NCI-H1092 treated with DMSO at 0.1 percent for 48 hours (cell line): ENCODE measurements at regions not wholly inside any gene's neighbourhood (a gene's known extent, or its start where the extent isn't known, plus 50 kb on each side); places are given as distances from the start of the nearest gene placed in this dataset.

ENCODE experiments used
- DNase-seq: peaks from one replicate; lab custom pipeline; 2025; lab: John Stamatoyannopoulos, UW

DNA sequence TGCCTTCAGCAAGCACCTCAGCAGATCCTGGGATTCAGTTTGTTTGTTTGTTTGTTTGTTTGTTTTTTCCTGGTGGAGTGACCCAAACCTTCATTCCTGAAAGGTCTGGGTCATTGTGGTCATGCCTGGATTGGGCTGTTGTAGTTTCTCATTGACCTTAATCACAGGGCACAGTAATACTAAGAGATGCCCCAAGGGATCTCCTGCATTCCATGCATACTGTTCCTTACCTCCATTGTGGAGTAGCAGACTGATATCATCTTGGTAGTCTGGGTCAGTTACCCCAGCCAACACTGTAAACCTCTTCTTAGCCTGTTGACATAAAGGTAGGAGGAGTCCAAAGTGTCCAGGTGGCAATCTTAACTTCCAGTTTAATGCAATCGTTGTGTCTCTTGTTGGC, 1466.7 kb upstream of the CDH9 start:
- no peak for DNase-seq

DNA sequence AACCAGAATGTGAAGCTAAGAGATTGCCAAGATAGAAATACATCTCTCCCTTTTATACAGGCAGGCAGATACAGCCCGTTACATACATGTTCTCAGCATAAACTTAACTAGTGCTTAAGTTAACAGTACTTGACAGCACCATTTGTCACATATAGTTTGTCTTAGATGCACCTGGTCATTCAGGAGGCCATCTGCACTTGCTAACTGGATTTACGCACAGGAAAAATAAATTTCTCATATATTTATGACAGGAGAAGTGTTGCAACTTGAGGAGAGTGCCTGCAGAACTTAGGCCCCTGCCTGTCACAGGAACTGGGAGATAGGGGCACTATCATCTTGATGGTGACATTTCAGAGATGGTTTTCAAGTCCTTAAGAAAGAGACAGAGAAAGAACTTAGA, 1462.1 kb upstream of the CDH9 start:
- DNase-seq: no peak

DNA sequence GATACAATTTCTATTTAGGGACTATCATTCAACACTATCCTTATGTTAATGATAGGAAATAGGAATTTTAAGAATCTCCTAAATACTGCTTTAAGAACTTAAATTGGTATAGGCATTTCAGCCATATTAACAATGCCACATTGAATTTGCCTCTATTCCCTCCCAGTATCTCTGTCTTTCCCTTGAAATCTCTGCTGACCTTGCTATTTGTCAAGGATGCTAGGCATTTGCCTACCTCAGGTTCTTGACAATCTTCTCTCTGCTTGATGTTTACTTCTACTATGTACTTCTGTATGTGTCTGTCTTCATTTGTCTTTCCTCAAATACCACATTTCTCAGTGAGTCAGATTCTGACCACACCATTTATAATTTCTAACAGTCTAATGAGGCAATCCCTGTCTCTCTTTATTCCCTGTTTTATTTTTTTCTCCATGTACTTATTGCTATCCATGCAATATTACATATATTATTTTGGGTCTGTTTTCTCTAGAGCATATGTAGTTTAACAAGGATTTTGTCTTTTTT, 1461.4 kb upstream of the CDH9 start:
- no peak for DNase-seq

DNA sequence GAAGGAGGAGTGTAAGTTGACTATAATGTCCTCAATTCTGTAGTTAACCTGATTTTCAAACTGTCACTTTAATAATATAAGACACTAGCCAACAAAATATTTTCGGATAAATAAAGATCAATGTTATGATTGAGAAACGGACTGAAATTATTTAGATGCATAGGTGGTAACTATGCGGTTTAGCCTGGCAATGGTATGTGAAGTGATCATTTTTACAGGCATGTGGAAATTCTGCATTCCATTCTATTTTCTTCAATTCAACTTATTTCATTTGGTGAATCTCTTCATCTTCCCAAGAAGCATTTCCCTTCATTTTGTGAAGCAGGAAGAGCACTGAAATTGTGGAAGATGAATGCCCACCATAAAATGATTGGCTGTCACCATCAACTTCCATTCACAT, 1457.5 kb upstream of the CDH9 start:
- no peak for DNase-seq

DNA sequence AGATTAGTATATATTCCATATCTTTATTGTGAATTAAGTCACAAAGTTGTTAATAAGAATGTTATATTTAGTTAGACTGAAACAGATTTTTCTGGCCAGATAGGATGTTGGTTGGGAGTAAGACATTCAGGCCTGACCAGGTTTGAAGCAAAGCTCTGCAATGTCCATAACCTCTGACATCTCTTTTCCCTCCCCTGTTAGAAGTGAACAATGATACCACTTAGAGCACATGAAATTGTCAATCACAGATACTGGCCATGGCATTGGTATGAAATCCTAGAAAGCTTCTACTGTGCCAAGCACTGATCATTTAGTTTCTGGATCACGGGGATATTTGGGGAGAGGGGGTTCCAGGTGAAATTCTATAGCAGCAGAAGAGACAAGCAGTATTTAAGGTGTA, 1455.1 kb upstream of the CDH9 start:
- no peak for DNase-seq

DNA sequence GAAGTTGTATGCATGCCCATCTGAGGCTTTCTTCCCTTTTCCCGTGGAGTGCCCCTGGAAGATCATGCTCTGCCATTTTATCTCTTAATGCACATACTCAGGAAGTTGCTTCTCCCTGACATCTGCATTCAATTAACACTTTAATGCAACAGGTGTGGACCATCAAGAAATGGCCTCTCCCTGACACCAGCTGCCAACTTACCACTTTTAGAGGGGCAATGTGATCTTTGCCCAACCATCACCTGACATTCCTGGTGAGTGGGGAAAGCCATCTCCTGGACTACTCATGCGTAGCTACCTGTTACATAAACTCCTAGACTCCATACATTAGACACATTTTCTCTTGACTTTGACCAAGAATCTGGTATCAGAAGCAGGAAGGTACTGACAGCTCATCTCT, 1450.4 kb upstream of the CDH9 start:
- DNase-seq: no peak

DNA sequence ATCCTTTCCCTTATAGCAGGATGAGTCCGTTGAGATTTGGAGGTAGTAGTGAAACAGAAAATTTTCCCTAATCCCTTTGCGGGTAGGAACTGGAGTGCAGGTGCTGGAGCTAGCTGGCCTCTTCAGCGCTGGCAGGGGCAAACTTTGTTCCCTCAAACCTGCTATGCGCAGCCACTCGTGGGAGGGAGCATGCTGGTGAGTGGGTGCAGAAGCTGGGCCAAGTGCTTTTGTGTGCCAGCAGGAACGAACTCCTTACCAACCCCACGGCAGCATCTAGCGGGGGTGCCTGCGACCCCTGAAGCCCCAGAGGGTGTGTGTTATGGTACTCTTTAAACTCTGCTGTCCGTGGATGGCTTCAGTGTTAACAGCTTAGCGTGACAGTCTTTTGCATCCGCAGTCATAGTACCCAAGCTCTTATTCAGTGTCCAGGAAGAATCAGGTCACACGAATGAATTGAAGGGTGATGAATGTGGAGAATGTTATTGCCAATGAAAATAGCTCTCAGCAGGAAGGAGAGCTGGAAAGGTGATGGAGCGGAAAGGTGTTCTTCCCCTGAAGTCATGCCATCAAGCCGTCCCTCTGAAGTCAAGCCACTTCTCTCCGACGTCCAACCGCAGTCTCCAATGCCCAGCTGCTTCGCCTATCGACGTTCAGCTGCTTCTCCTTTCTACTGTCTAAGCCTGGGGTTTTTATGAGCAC, 1445.1 kb upstream of the CDH9 start:
- no peak for DNase-seq

DNA sequence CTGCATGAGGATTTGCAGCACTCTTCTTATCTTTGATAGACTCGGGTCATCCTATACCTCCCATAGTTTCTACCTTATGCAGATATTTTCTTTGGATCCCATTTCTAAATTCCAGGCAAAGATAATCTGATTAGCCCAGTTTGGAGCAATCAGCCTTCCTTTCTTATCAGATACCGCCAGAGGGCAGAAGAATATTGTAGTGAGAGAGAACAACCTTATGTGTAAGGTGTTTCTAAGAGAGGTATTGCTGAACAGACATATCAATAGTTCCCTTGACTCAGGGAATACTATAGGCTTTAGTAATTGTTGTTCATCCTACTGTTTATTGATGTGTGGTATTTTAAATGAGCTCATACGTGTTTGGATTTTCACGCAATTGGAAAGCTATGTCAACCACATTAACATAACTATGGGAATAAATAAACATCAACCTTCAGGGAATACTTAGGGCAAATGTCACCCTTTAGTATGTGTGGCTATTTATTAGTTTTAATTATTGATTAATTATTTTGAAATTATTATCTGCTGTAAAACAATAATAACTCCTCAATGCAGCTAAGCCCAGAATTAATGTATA, 1435.2 kb upstream of the CDH9 start:
- no peak for DNase-seq

DNA sequence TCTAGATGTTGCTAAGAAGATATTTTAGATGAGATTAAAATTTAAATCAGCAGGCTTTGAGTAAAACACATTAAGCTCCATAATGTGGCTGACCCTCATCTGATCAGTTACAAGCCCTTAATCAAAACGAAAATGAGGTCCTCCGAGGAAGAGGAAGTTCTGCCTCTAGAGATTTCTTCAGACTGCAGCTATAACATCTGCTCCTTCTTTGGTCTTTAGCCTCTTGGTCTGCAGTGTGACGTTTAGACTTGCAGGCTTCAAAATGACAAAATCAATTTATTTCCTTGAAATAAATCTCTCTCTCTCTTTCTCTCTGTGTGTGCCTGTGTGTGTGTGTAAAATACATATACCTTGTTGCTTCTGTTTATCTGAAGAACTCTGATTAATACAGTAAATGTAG, 1429.8 kb upstream of the CDH9 start:
- no peak for DNase-seq

DNA sequence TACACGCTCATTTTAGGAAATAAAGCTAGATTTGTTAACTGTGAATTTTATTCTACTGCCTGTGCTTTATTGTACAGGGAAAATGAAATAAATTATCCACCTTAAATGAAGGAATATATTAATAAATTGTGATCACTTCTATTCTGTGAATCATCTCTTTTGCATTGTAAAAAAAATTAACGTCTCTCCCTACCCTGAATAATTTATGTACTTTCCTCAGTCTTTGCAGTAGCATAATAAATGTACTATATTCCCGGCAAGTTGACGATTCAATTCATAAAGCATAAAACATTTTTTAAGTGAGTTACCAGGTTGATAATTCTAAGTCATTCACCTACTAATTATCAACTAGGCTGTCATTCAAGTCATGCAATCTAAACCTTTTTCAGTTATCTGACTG, 1425.3 kb upstream of the CDH9 start:
- no peak for DNase-seq

DNA sequence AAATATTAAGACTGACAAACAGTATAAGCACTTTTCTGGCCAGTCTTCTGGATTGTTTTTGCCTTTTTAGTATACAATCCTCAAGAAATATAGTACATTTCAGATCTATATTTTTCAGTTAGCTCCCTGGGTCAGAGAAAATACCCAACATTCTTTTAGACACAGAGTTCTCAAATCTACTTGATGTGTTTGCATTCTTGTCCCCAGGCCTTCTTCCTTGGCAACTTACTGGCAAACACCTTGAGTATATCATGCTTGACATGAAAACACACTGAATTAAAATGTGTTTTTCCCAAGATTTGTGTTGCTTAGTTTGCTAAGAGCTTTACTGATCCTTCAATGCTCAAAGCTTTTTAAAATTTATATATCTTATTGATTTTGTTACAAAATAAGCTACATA, 1413.1 kb upstream of the CDH9 start:
- no peak for DNase-seq

DNA sequence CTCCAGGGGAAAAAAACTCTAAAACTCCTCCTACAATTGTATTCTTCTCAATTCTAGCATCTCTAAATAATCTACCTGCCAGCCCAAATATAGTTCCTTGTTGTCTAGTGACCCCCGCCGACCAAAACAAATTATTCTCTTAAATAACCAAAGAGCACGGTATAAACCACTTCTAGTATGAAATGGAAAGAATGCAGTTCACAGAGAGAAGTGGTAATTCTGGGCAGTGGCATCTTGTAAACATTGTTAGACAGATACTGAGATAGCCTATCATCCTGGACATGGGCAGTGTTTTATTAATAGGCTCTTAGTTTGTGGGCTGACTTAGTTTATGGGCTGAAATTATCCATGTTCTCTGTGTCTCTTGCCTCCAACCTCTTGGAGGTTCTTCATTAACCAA, 1412.6 kb upstream of the CDH9 start:
- DNase-seq: no peak

DNA sequence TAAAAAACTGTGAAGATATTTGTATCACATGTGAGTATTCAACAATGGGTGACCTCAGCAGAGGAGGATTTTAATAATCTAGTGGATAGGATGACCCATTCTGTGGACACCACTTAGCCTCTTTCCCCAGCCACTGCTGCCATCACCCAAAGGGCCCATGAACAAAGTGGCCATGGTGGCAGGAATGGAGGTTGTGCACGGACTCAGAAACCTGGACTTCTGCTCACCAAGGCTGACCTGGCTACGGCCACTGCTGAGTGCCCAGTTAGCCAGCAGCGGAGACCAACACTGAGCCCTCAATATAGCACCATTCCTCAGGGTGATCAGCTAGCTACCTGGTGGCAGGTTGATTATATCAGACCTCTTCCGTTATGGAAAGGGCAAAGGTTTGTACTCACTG, 1410.4 kb upstream of the CDH9 start:
- DNase-seq: no peak

DNA sequence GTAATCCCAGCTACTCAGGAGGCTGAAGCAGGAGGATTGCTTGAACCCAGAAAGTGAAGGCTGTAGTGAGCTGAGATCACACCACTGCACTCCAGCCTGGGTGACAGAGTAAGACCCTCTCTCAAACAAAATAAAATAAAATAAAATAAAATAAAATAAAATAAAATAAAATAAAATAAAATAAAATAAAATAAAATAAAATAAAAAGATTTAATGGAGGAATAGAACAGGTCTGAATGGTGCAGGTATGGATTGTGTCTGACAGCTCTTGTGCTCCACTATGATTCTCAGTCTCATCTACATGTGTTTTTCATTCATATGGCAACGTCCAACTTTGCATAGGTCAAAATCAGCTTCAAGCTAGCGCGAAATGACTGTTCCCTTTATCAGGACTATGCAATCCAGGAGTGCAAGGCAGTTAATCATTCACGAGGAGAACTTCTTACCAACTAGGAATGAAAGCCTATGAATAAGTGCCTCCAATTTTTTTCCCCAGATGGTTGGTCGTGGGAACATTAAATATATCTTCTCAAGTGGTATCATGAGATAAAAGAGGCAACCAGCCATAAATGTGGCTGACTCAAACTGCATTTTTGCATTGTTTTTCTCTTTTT, 1392.3 kb upstream of the CDH9 start:
- no peak for DNase-seq

DNA sequence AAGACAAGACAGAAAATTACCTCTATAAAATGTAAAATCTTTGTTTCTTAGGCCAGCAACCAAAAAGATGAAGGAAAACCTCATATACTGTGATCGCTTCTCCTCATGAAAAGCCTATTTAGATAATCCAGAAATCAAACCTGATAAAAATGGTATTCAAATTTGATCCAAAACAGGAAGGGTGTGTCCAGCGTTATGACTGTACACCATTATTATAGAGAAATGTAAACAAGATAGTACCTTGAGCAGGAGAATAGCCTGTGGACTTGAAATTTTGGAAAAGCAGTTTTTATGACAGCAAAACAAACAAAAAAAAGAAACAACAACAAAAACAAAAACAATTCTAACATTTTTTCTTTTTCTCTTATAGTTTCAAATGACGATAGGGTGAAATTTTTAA, 1382.8 kb upstream of the CDH9 start:
- DNase-seq: no peak

DNA sequence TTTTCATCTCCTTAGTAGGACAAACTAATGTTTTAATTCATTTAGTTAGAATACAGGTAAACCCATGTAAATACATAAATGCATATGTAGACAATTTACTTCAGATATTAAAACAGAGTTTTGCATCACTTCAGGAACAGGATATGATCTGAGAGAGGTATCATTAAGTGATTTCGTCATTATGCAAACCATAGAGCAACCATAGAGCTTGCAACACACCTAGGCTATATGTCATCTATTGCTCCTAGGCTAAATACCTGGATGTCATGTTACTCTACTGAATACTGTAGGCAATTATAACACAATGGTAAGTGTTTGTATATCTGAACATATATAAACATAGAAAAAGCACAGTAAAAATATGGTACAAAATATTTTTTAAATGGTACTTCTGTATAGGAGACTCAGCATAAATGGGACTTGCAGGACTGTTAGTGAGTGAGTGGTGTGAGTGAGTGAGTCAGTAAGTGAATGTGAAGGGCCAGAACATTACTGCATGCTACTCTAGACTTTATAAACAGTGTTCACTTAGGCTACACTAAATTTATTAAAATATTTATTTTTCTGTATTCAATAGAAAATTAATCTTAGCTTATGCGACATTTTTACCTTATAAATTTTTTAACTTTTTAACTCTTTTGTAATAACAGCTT, 1377.5 kb upstream of the CDH9 start:
- no peak for DNase-seq

DNA sequence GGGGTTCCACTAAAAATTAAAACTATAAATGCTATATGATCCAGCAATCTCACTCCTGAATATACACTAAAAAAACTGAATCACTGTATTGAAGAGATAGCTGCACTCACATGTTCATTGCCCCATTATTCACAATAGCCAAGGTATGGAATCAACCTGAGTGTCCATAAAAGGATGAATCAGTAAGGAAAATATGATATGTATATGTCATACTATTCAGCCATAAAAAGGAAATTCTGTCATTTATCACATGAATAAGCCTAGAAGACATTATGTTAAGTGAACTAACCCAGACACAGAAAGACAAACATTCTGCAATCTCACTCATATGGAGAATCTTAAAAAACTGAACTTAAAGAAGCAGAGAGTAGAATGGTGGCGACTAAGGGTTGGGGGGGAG, 1376.2 kb upstream of the CDH9 start:
- DNase-seq: no peak

DNA sequence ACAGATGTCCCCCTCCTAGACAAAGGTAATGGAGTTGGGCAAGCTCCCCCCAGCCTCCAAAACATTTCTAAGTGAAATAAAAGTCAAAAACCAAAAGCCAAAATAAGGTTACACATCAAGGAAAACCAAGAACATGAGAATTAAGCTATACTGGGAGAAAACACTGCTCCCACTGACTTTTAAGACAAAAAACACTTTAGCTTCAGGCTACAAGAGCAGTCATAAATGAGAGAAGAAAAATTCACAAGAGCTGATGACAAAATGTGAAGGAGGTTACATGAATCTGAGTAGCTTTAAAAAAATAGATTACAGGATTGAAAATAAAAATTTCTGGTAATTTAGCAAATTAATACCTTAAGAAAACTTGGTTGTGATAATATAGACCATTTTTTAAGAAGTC, 1370.3 kb upstream of the CDH9 start:
- no peak for DNase-seq

DNA sequence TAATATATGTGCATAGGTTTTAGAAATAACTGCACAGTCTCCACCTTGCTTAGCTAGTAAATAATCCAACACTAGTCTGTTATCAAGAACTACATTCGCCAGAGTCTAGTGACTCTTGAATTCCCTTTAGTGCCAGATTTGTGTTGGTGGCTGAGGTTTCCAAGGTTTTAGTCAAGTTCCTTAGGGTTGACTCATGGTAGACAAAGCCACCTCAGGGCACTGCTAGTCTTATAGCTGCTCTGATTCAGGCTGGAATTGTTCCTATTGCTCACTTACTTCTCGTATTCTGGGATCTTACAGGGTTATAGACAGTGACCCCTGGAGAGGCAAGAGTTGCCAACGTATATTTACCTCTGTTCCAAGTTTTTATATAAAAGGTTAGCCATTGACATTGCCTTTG, 1369.8 kb upstream of the CDH9 start:
- DNase-seq: no peak

DNA sequence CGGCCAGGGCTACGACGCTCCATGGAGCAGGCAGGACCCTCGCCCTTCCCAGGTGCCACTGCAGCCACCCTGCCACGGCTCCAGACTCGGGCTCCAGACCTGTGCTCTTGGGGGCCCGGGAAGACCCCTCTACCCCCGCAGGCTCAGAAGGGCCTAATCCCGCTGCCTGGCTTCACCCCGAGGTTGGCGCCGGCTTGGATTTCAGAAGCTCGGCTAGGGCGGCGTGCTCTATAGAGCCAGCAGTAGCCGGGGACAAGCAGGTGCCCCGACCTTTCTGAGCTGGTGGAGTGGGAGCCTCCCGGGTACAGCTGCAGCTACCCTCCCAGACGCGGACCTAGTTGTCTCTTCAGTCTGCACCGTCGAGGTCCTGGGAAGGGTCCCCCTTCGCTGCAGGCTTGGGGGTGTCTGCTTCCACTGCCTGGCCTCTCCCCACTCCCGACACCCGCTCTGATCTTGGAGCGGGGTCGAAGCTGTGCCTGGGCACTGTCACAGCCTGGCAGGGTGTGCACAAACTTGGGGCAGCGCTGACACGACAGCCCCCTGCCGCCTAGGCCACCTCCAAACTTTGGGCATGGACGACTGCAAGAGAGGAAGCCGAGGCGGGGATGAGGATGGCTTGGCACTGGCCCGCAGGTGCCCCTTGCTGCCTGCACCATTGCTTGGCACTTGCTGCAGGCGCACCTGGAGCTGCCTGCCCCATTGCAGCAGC, 1366.1 kb upstream of the CDH9 start:
- DNase-seq: no peak

DNA sequence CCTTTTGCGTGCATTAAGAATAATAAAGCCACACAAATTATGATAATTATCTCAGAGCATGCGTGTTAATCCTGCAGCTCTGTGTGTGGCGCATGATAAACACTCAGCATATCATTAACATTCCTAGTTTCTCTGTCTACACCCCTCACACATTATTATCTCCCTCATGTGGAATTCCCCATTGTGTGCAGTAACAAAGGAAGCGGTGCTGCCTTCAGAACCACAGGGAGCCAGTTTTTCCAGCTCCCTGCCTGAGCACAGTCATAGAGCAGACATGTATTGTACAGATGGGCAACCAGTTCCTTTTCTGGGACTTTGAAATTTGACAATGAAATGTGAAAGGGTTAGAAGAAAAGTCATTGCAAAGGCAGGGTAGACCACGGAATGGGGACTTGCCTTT, 1365.5 kb upstream of the CDH9 start:
- no peak for DNase-seq

DNA sequence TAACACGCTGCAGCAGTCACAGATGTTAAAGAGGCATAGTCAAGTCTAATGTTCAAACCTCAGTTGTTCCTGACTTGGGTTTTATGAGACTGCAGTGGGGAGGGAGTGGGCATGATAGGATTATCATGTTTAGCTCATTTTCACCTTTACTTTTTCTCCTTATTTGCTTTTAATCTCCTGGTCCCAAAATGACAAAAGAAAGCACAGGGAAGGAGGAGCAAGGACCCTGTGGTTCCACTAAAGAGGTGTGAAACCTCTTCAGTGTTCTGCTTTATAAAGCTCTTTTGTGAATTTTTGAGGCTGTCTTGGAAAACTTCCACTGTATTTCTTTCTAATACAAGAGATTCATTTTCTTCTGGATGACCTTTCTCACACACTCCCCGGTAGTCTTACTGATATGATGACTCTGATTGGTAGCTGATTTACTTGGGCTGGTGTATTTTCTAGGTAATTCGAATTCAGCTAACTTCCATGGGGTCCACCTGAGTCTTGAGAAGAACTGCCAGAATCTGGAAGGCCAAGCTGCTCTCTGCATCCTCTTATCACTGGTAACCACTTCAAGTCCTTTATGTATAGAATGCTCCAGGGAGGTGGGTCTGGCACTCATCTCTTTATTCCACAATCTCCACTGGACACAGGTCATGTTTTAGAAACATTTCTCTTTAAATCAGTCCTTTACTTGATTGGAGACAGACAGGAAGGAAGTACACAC, 1364.4 kb upstream of the CDH9 start:
- no peak for DNase-seq
